ENCODE measurements at regions not wholly inside any gene's neighbourhood (a gene's known extent, or its start where the extent isn't known, plus 50 kb on each side); places are given as distances from the start of the nearest gene placed in this dataset.
"Not testable (repeated sequence)": the region's sequence is repeated elsewhere in the genome, so short reads cannot be mapped to it uniquely, and the experiment has no call there.

DNA sequence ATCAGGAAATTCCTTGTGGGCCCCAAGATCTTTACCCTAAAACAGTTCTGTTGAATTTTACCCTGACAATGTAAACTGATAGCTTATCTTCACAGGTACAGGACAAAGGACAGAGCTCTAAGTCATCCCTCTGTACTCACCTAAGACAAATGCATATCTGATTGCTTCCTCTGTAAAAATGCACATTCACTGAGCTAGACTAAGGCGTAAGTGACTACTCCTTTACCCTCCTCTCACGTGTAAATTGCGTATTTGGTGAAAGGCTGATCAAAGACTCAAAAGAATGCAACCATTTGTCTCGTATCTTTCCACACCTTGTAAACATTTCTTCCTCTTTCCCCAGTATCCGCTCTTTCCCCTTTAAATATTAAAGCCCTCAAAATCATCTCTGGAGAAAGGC is 80.6 kb upstream of the LRCH1 start:
- ChIA-PET POLR2A (no interaction called here), CTCF (interaction anchor here (0.6 kb wide), 1 partner anchor 245 kb away, joined by 3 read pairs; no protein-coding TSS in a partner anchor)
- no peak for DNase-seq (ENCODE audit: unreplicated experiment)
- H3K4me3 Mint-ChIP-seq (ENCODE audit: unreplicated experiment): no peak overlapping the region
- TF ChIP-seq, protein P1, sequence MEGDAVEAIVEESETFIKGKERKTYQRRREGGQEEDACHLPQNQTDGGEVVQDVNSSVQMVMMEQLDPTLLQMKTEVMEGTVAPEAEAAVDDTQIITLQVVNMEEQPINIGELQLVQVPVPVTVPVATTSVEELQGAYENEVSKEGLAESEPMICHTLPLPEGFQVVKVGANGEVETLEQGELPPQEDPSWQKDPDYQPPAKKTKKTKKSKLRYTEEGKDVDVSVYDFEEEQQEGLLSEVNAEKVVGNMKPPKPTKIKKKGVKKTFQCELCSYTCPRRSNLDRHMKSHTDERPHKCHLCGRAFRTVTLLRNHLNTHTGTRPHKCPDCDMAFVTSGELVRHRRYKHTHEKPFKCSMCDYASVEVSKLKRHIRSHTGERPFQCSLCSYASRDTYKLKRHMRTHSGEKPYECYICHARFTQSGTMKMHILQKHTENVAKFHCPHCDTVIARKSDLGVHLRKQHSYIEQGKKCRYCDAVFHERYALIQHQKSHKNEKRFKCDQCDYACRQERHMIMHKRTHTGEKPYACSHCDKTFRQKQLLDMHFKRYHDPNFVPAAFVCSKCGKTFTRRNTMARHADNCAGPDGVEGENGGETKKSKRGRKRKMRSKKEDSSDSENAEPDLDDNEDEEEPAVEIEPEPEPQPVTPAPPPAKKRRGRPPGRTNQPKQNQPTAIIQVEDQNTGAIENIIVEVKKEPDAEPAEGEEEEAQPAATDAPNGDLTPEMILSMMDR (IDR thresholded peaks at IDR 0.05; ENCODE audit: unreplicated experiment): no peak
- no peaks in the 10 kb centered on the region for H3K27me3 Mint-ChIP-seq (ENCODE audit: insufficient read depth, unreplicated experiment)
- H3K36me3 Mint-ChIP-seq (ENCODE audit: insufficient read depth, unreplicated experiment): no peaks in the 10 kb centered on the region
- H3K4me1 Mint-ChIP-seq (ENCODE audit: insufficient read depth, unreplicated experiment): peaks cover 9% of the 10 kb centered on the region
- no peaks in the 10 kb centered on the region for H3K9me3 Mint-ChIP-seq (ENCODE audit: unreplicated experiment)
- intact Hi-C loops (cut with micrococcal nuclease): no loop called here
- no peak overlapping the region for H3K27ac Mint-ChIP-seq (ENCODE audit: low read depth, unreplicated experiment)
- BruUV-seq (replicated peaks): no TSS peak

DNA sequence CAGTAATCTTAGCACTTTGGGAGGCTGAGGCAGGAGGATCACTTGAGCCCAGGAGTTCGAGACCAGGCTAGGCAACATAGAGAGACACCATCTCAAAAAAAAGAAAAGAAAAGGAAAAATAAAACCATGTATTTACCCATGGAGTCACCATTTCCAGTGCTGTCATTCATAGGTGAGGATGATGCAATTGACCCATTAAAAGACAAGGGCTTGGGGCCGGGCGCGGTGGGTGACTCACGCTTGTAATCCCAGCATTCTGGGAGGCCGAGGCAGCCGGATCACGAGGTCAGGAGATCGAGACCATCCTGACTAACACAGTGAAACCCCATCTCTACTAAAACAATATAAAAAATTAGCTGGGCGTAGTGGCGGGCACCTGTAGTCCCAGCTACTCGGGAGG is 82.6 kb upstream of the RUBCNL start:
- H3K9me3 Mint-ChIP-seq (ENCODE audit: unreplicated experiment); H3K36me3 Mint-ChIP-seq (ENCODE audit: insufficient read depth, unreplicated experiment); H3K27me3 Mint-ChIP-seq (ENCODE audit: insufficient read depth, unreplicated experiment); H3K4me1 Mint-ChIP-seq (ENCODE audit: insufficient read depth, unreplicated experiment); BruUV-seq (replicated peaks); H3K27ac Mint-ChIP-seq (ENCODE audit: low read depth, unreplicated experiment); intact Hi-C loops (cut with micrococcal nuclease); POLR2A ChIA-PET; H3K4me3 Mint-ChIP-seq (ENCODE audit: unreplicated experiment): not testable (repeated sequence)
- CTCF ChIA-PET: interaction anchor here (0.9 kb wide), 1 partner anchor 9 kb away, joined by 3 read pairs; no protein-coding TSS in a partner anchor
- DNase-seq (ENCODE audit: unreplicated experiment): peak; percentile 70

DNA sequence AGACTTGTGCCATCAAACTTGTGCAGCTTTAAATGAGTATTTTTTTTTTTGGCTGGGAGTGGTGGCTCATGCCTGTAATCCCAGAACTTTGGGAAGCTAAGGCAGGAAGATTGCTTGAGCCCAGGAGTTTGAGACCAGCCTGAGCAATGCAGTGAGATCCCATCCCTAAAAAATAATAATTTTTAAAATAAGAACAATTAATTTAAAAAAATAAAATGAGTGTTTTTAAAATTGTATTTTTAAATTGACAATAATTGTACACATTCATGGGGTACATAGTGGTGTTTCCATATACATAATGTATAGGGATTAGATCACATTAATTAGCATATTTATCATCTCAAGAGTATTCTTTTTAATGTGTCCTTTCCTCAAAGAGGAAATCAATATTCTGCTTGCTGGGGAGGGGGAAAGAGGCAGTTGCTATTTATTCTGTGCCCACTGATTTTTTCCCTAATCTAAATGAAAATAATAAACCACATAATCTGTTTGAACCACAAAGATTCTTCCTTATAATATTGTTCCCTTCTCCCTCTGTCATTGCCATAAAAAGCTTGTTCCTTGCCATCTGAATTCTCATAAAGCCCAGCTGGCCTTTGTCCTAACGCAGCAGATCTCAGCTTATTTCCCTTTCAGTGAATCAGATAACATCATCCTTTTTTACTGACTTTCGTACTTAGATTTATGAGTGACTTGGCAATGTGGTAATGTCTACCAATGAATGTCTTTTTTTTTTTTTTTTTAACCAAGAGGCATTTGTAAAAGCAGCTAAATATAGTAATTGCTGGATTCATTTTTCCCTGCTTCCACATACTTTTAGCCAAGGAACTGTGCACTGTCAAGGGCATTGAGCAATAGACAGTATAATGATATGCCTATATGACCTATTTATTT is 81.8 kb upstream of the RUBCNL start:
- Mint-ChIP-seq H3K4me3 (ENCODE audit: unreplicated experiment) (no peak overlapping the region), H3K9me3 (ENCODE audit: unreplicated experiment) (no peaks in the 10 kb centered on the region), H3K36me3 (ENCODE audit: insufficient read depth, unreplicated experiment) (no peaks in the 10 kb centered on the region), H3K27me3 (ENCODE audit: insufficient read depth, unreplicated experiment) (no peaks in the 10 kb centered on the region), H3K27ac (ENCODE audit: low read depth, unreplicated experiment) (no peak overlapping the region), H3K4me1 (ENCODE audit: insufficient read depth, unreplicated experiment) (no peaks in the 10 kb centered on the region)
- BruUV-seq (replicated peaks): no TSS peak
- CTCF ChIA-PET: interaction anchor here (0.6 to 0.8 kb wide), 4 partner anchors 26 to 1866 kb away, joined by 3 to 4 read pairs (median 3); no protein-coding TSS in a partner anchor
- peak; percentile 34 for DNase-seq (ENCODE audit: unreplicated experiment)
- intact Hi-C loops (cut with micrococcal nuclease): no loop called here
- POLR2A ChIA-PET: interaction anchor here (0.9 kb wide), 1 partner anchor 123 kb away, joined by 4 read pairs; no protein-coding TSS in a partner anchor
- TF ChIP-seq, protein P1 (IDR thresholded peaks at IDR 0.05; ENCODE audit: unreplicated experiment): no peak

DNA sequence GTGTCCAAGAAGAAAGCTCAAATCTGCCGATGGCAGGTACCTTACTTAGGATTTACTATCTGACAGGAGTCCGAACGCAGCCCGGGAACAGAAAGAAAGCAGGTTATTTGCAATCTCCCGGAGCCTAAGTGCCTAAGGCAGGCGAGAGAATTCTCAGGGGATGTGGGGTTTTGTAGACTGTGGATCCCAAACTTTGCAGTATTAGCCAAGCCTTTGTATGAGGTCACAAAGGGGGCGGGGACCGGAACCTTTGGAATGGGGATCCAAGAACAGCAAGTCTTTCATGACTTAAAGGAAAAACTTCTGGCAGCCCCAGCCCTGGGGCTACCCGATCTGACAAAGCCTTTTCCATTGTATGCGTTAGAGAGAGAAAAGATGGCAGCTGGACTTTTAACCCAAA is 80.6 kb upstream of the RUBCNL start:
- H3K36me3 Mint-ChIP-seq (ENCODE audit: insufficient read depth, unreplicated experiment); H3K27ac Mint-ChIP-seq (ENCODE audit: low read depth, unreplicated experiment); H3K4me3 Mint-ChIP-seq (ENCODE audit: unreplicated experiment); H3K4me1 Mint-ChIP-seq (ENCODE audit: insufficient read depth, unreplicated experiment); intact Hi-C loops (cut with micrococcal nuclease); POLR2A ChIA-PET; CTCF ChIA-PET; DNase-seq (ENCODE audit: unreplicated experiment); H3K9me3 Mint-ChIP-seq (ENCODE audit: unreplicated experiment); BruUV-seq (replicated peaks); H3K27me3 Mint-ChIP-seq (ENCODE audit: insufficient read depth, unreplicated experiment): not testable (repeated sequence)

DNA sequence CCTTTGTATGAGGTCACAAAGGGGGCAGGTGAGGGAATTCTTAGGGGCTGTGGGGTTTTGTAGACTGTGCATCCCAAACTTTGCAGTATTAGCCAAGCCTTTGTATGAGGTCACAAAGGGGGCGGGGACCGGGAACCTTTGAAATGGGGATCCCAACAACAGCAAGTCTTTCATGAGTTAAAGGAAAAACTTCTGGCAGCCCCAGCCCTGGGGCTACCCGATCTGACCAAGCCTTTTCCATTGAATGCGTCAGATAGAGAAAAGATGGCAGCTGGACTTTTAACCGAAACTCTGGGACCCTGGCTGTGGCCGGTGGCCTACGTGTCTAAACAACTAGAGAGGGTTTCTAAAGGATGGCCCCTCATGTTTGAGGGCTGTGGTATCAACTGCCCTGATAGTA is 79.0 kb upstream of the RUBCNL start:
- DNase-seq (ENCODE audit: unreplicated experiment); H3K9me3 Mint-ChIP-seq (ENCODE audit: unreplicated experiment); CTCF ChIA-PET; H3K27me3 Mint-ChIP-seq (ENCODE audit: insufficient read depth, unreplicated experiment); intact Hi-C loops (cut with micrococcal nuclease); H3K27ac Mint-ChIP-seq (ENCODE audit: low read depth, unreplicated experiment); H3K4me1 Mint-ChIP-seq (ENCODE audit: insufficient read depth, unreplicated experiment); H3K4me3 Mint-ChIP-seq (ENCODE audit: unreplicated experiment); H3K36me3 Mint-ChIP-seq (ENCODE audit: insufficient read depth, unreplicated experiment); POLR2A ChIA-PET; BruUV-seq (replicated peaks): not testable (repeated sequence)

Data from MCF 10A (cell line).